Bronchial epithelial cell (primary cell): ENCODE measurements at regions not wholly inside any gene's neighbourhood (a gene's known extent, or its start where the extent isn't known, plus 50 kb on each side); places are given as distances from the start of the nearest gene placed in this dataset.
A peak's percentile ranks its signal among the peaks of the same experiment; 100 is the strongest.

Source experiments
- DNase-seq: peaks from one replicate; pipeline ENCODE4 v3.0.0-alpha.2; 2010; ENCODE audit warnings: low read depth
- FAIRE-seq: peaks from 2 replicates; lab custom pipeline; 2011; peaks lifted over from hg19 to GRCh38; lab: Jason Lieb, UNC
- H3K27me3 ChIP-seq: 2 replicates; pipeline ENCODE4 v1.5.1; 2011; ENCODE audit warnings: low read length; ENCODE audit not compliant: control insufficient read depth, insufficient read depth
- H3K36me3 ChIP-seq: 2 replicates; pipeline ENCODE4 v1.5.1; 2011; ENCODE audit warnings: low read length; ENCODE audit not compliant: control insufficient read depth, insufficient read depth
- H3K4me3 ChIP-seq: 2 replicates; pipeline ENCODE4 v1.5.1; 2011; ENCODE audit warnings: mild to moderate bottlenecking, low read depth, low read length, control low read depth
- CTCF ChIP-seq: IDR thresholded peaks from 2 replicates; pipeline ENCODE4 v1.5.1; 2011; ENCODE audit warnings: mild to moderate bottlenecking, moderate library complexity, low read length, control low read depth, inconsistent platforms; ENCODE audit not compliant: insufficient read depth, severe bottlenecking

- FAIRE-seq = no peak
- H3K4me3 ChIP-seq = no peak overlapping the region
- no peaks in the 10 kb centered on the region for H3K36me3 ChIP-seq
- no peak for DNase-seq
- H3K27me3 ChIP-seq = no peaks in the 10 kb centered on the region
- no peak for TF ChIP-seq CTCF
These were observed 52.8 kb upstream of the ITGA6 start for GRCh38 chr2:172374318-172375240.

- DNase-seq (peak; percentile 33), FAIRE-seq (no peak)
- Histone ChIP-seq H3K4me3 (no peak overlapping the region), H3K27me3 (no peaks in the 10 kb centered on the region), H3K36me3 (no peaks in the 10 kb centered on the region)
- no peak for TF ChIP-seq CTCF
These were observed 52.1 kb upstream of the ITGA6 start for GRCh38 chr2:172375251-172375650.

- Histone ChIP-seq H3K36me3 (no peaks in the 10 kb centered on the region), H3K27me3 (no peaks in the 10 kb centered on the region), H3K4me3 (no peak overlapping the region)
- no peak for TF ChIP-seq CTCF
- DNase-seq (no peak), FAIRE-seq (no peak)
These were observed 51.4 kb upstream of the ITGA6 start for GRCh38 chr2:172376016-172376415.

- TF ChIP-seq CTCF = no peak
- no peak for FAIRE-seq
These were observed 50.8 kb upstream of the ITGA6 start for GRCh38 chr2:172376505-172377125.

GRCh38 chr2:172377408-172377807 lies 50.0 kb upstream of the ITGA6 start:
- TF ChIP-seq CTCF = no peak
- FAIRE-seq (peak; percentile 88), DNase-seq (no peak)
- H3K27me3 ChIP-seq = no peaks in the 10 kb centered on the region
- H3K36me3 ChIP-seq = no peaks in the 10 kb centered on the region
- H3K4me3 ChIP-seq = no peak overlapping the region

More at GRCh38 chr2:172376505-172377125, 50.8 kb upstream of the ITGA6 start:
- Histone ChIP-seq H3K27me3 (no peaks in the 10 kb centered on the region), H3K4me3 (no peak overlapping the region), H3K36me3 (no peaks in the 10 kb centered on the region)
- no peak for DNase-seq
